KMS-11 (cell line): ENCODE measurements at regions not wholly inside any gene's neighbourhood (a gene's known extent, or its start where the extent isn't known, plus 50 kb on each side); places are given as distances from the start of the nearest gene placed in this dataset.

Source experiments
- H2AFZ ChIP-seq: fragments of 200-600 bp; sonication (generic); 2 replicates; pipeline ENCODE4 v1.6.1; 2016; ENCODE audit warnings: antibody characterized with exemption, mixed run types, low read depth
- H3K27ac ChIP-seq: fragments of 200-600 bp; sonication (generic); 2 replicates; pipeline ENCODE4 v1.6.1; 2016; ENCODE audit warnings: mild to moderate bottlenecking, mixed run types
- H3K27me3 ChIP-seq: fragments of 200-600 bp; sonication (generic); 2 replicates; pipeline ENCODE4 v1.6.1; 2017; ENCODE audit warnings: mild to moderate bottlenecking, low read depth, mixed run types, moderate library complexity; ENCODE audit not compliant: insufficient read depth
- H3K36me3 ChIP-seq: fragments of 200-600 bp; sonication (generic); 2 replicates; pipeline ENCODE4 v1.6.1; 2017; ENCODE audit warnings: mild to moderate bottlenecking, mixed run types; ENCODE audit not compliant: insufficient read depth
- H3K4me1 ChIP-seq: fragments of 200-600 bp; sonication (generic); 2 replicates; pipeline ENCODE4 v1.6.1; 2016; ENCODE audit warnings: mild to moderate bottlenecking, low read depth, mixed run types; ENCODE audit not compliant: poor library complexity, severe bottlenecking
- H3K4me2 ChIP-seq: fragments of 200-600 bp; sonication (generic); 2 replicates; pipeline ENCODE4 v1.7.0; 2016; ENCODE audit warnings: mild to moderate bottlenecking, mixed run types
- H3K4me3 ChIP-seq: fragments of 200-600 bp; sonication (generic); IDR thresholded peaks from 2 replicates; pipeline ENCODE4 v1.6.1; 2017; ENCODE audit warnings: low read depth, low read length, mixed read lengths; ENCODE audit not compliant: insufficient read depth
- H3K79me2 ChIP-seq: fragments of 200-600 bp; sonication (generic); 2 replicates; pipeline ENCODE4 v1.6.1; 2016; ENCODE audit warnings: low read depth, mixed run types; ENCODE audit not compliant: insufficient read depth
- H3K9ac ChIP-seq: fragments of 200-600 bp; sonication (generic); 2 replicates; pipeline ENCODE4 v1.6.1; 2016; ENCODE audit warnings: mild to moderate bottlenecking, mixed run types
- H4K20me1 ChIP-seq: fragments of 200-600 bp; sonication (generic); 2 replicates; pipeline ENCODE4 v1.6.1; 2016; ENCODE audit warnings: mild to moderate bottlenecking, mixed run types; ENCODE audit not compliant: insufficient read depth
- CTCF ChIP-seq: fragments of 200-600 bp; sonication (generic); conservative IDR thresholded peaks from 2 replicates; pipeline ENCODE4 v1.6.1; 2017; ENCODE audit warnings: low read depth, mild to moderate bottlenecking, antibody characterized with exemption, low read length, moderate library complexity, mixed read lengths

- H3K27me3 ChIP-seq, result no peaks in the 10 kb centered on the region
- H3K36me3 ChIP-seq, result no peaks in the 10 kb centered on the region
- no peak overlapping the region for H3K27ac ChIP-seq
- H3K9ac ChIP-seq, result no peak overlapping the region
- no peaks in the 10 kb centered on the region for H3K79me2 ChIP-seq
- H3K4me3 ChIP-seq, result no peak overlapping the region
- H3K4me2 ChIP-seq, result no peak overlapping the region
- H2AFZ ChIP-seq, result no peak overlapping the region
- TF ChIP-seq CTCF, result peak; percentile 75
- no peaks in the 10 kb centered on the region for H3K4me1 ChIP-seq
- H4K20me1 ChIP-seq, result no peaks in the 10 kb centered on the region
These were observed 365.6 kb downstream of the ANKRD7 start for GRCh38 chr7:118590107-118590506.

GRCh38 chr7:118602090-118602489 lies 377.6 kb downstream of the ANKRD7 start:
- Histone ChIP-seq H3K79me2 (no peaks in the 10 kb centered on the region), H3K36me3 (no peaks in the 10 kb centered on the region), H3K4me1 (no peaks in the 10 kb centered on the region), H3K9ac (no peak overlapping the region), H3K4me2 (no peak overlapping the region), H2AFZ (no peak overlapping the region), H3K27ac (no peak overlapping the region), H3K27me3 (no peaks in the 10 kb centered on the region), H4K20me1 (no peaks in the 10 kb centered on the region), H3K4me3 (no peak overlapping the region)
- no peak for TF ChIP-seq CTCF

- Histone ChIP-seq H3K4me1 (no peaks in the 10 kb centered on the region), H3K27ac (no peak overlapping the region), H4K20me1 (no peaks in the 10 kb centered on the region), H3K4me2 (no peak overlapping the region), H2AFZ (no peak overlapping the region), H3K9ac (no peak overlapping the region), H3K36me3 (no peaks in the 10 kb centered on the region), H3K79me2 (no peaks in the 10 kb centered on the region), H3K4me3 (no peak overlapping the region), H3K27me3 (no peaks in the 10 kb centered on the region)
- TF ChIP-seq CTCF, result no peak
These were observed 382.1 kb downstream of the ANKRD7 start for GRCh38 chr7:118606602-118607001.

GRCh38 chr7:118609207-118609606 lies 384.7 kb downstream of the ANKRD7 start:
- no peak for TF ChIP-seq CTCF
- H3K4me1 ChIP-seq, result no peaks in the 10 kb centered on the region
- H4K20me1 ChIP-seq, result no peaks in the 10 kb centered on the region
- H3K27me3 ChIP-seq, result no peaks in the 10 kb centered on the region
- H3K4me3 ChIP-seq, result no peak overlapping the region
- H3K27ac ChIP-seq, result no peak overlapping the region
- no peak overlapping the region for H3K4me2 ChIP-seq
- no peaks in the 10 kb centered on the region for H3K79me2 ChIP-seq
- no peaks in the 10 kb centered on the region for H3K36me3 ChIP-seq
- no peak overlapping the region for H3K9ac ChIP-seq
- H2AFZ ChIP-seq, result no peak overlapping the region
